HFF-Myc (cell line): ENCODE measurements at regions not wholly inside any gene's neighbourhood (a gene's known extent, or its start where the extent isn't known, plus 50 kb on each side); places are given as distances from the start of the nearest gene placed in this dataset.

Source experiments
- DNase-seq: peaks from one replicate; pipeline ENCODE4 v3.0.0-alpha.2; 2011; ENCODE audit warnings: low read depth; ENCODE audit errors: extremely low read depth
- H3K4me3 ChIP-seq: replicated peaks from 2 replicates; pipeline ENCODE4 v1.5.1; 2011; ENCODE audit warnings: low read depth, mild to moderate bottlenecking, control low read depth, low read length
- TF ChIP-seq, protein P1 (sequence below): IDR thresholded peaks from 2 replicates; pipeline ENCODE4 v1.5.1; 2012; ENCODE audit warnings: mild to moderate bottlenecking, low read depth, low read length, control low read depth; ENCODE audit errors: missing control alignments

DNA sequence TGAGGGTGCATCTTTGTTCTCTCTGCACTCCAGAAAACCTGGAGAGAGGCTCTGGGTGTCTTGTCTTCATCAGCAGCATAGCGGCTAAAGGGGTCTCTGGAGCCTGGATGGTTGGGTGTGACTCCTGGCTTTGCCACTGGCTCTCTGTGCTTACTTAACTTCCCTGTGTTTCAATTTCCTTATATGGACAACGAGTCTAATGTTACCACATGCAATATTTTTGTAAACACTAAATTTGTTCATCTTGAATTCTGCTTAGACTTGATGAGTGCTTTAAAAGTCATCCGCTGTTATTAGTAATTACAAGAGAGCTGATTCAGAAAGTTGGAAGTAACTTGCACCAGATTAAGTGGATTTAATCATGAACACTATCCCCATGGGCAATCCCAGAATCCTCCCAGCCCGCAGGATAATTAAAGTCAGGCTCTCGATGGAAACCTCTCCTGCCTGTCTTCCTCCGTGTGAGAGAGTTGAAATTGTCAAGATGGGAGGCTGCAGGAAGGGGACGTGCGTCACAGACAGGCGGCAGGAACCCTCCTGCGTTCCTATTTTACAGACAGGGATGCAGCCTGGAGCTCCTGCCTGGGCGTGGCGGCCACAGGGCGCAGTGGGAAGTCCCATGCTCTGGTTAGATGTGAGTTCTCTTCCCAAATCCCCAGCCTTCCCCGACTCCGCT is 201.2 kb downstream of the TTC8 start:
- DNase-seq = peak; percentile 61
- TF ChIP-seq, protein P1, sequence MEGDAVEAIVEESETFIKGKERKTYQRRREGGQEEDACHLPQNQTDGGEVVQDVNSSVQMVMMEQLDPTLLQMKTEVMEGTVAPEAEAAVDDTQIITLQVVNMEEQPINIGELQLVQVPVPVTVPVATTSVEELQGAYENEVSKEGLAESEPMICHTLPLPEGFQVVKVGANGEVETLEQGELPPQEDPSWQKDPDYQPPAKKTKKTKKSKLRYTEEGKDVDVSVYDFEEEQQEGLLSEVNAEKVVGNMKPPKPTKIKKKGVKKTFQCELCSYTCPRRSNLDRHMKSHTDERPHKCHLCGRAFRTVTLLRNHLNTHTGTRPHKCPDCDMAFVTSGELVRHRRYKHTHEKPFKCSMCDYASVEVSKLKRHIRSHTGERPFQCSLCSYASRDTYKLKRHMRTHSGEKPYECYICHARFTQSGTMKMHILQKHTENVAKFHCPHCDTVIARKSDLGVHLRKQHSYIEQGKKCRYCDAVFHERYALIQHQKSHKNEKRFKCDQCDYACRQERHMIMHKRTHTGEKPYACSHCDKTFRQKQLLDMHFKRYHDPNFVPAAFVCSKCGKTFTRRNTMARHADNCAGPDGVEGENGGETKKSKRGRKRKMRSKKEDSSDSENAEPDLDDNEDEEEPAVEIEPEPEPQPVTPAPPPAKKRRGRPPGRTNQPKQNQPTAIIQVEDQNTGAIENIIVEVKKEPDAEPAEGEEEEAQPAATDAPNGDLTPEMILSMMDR = no peak
- no peak overlapping the region for H3K4me3 ChIP-seq

DNA sequence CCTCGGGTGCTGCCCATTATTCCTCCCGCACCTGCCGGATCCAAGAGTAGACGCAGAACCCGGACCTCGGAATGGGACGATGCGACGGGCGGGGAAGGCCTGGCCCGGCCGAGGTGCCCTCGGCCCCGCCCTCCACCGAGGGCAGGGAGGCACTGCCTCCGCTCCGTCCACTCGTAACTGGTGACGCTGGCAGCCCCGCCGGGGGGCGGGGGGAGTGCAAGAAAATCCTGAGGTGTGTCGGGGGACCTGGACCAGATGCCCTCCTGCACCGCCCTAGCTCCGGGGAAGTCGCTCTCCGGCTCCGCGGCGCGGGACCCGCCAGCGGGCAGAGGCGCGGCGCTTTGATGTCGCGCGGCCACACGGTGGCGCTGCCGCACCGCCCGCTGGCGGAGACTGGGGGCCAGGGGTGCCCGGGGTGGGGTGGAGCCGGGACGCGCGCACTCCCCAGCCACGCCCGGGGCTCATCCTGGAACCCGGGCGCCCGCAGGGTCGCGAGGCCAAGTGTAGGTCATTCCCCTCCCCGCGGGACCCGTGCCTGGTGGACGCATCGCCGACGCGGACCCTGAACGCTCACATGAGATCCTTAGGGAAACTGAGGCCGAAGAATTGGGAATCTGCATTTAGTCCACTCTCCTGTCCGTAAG is 202.8 kb downstream of the TTC8 start:
- peak overlapping the region; percentile 46 for H3K4me3 ChIP-seq
- TF ChIP-seq, protein P1 = peak; percentile 64
- DNase-seq = no peak

DNA sequence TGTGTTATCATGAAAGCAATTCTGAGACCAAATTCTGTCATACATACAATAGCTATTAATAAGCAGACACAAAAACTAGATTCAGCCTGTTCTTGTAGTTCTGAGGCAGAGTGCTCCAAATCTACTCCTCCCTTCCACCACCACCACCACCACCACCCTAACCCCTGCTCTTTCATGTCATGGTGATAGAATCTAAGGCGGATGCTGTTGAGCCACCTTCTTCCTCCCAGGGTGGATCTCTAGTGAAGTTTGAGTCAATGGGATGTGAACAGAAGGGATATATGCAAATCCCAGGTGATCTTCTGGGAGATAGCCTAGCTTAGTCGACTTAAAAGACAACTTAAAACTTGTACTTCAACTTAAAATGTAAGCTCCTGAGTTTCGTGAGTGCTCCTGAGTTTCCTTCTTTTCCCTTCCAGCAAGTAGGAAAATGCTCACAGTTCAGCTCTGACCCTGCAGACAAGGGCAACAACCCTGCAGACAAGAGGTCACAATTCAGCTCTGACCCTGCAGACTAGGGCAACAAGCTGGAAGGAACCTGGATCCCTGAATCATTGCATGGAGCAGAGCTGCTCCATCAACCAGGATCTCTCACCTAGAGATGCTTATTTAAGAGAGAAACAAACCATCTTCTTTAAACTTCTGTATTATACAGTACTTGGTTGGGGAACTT is 204.1 kb downstream of the TTC8 start:
- TF ChIP-seq, protein P1 = no peak
- no peak for DNase-seq
- H3K4me3 ChIP-seq = no peak overlapping the region

DNA sequence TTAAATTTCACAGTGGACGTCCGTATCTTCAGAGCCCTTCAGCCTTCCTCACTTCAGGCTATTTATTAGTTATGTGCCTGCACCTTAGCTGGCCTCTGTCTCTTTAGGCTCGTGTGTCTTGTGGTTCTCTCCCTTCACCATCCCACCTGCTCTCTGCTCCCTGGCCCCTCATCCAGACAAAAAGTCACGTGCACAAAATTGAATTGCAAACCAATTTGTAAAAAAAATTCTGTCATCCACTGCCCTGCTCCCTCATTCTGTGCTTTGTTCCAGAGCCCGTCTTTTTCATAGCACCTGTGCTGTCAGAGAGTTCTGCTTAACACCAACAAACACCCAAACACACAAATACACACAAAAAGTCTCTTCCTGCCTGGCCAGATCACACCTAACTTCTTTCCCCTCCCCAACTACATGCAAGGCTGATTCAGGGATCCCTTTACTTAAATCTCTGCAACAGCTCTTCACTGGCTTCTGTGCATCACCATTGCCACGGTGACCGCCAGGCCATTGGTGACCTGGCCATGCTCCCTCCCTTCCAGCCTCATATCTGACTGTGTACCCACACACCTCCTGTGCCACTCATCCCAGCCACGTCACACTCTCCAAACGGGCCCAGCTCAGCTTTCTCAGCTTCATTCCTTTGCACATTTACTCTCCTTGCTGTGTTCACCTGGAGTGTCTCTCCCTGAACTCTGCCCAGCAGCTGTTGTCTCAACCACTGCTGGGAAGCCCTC is 205.7 kb downstream of the TTC8 start:
- TF ChIP-seq, protein P1 = no peak
- DNase-seq = no peak
- no peak overlapping the region for H3K4me3 ChIP-seq

DNA sequence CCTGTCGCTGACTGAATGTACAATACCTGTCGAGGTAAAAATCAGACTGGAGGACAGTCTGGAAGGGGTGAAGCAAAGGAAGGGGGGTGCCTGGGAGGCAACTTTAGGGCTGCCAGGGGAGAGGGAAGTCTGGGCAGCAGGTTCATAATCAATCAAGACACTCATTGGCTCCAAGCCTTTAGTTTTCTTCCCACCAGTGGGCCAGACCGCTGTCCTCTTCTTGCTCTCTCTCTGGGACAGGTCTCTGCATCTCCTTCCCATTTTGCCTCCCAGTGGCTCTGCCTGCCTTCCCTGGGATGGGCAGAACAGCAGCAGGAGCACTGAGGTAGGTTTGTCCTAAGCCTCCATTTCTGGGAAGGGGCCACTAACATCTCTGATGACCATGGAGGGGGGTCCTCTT is 206.5 kb downstream of the TTC8 start:
- no peak for DNase-seq
- TF ChIP-seq, protein P1 = no peak
- no peak overlapping the region for H3K4me3 ChIP-seq

DNA sequence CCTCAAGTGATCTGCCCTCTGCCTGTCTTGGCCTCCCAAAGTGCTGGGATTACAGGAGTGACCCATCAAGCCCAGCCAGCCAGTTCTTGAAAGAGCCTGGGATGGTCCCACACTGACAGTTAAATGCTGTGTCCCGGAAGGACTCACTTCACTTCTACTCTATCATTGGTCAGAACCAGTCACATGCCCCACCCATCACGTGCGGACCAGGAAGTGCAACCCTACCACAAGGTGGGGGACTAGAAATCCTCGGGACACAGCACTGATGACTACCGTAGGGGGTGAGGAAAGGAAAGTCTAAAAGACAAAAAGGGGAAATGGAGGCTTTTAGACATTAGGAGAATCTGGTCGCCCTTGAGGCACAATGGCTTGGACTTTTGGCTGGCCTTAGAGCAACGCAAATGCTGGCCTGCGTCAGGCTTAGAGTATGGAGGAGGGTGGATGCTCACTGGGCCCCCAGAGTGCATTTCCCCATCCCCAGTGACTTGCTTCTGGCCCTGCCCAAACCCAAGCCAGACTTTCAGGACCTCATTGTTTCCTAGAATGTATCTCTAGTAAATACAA is 207.7 kb downstream of the TTC8 start:
- no peak for DNase-seq
- H3K4me3 ChIP-seq = no peak overlapping the region
- TF ChIP-seq, protein P1 = no peak
